Lower leg skin (tissue), 4 donors: ENCODE measurements at regions not wholly inside any gene's neighbourhood (a gene's known extent, or its start where the extent isn't known, plus 50 kb on each side); places are given as distances from the start of the nearest gene placed in this dataset.
A peak's percentile ranks its signal among the peaks of the same experiment; 100 is the strongest.

Source experiments
- DNase-seq, 2 donors: peaks; one replicate each; pipeline ENCODE4 v3.0.0-alpha.2; 2019; ENCODE audit warnings: low spot score in 2 of 2
- H3K4me3 ChIP-seq: fragments of 200-600 bp; sonication (generic); 2 replicates; pipeline ENCODE4 v1.5.1; 2017; ENCODE audit warnings: mild to moderate bottlenecking, low read depth; ENCODE audit not compliant: poor library complexity, severe bottlenecking
- CTCF ChIP-seq, 3 donors: fragments of 450-650 bp; IDR thresholded peaks; one replicate each; pipeline ENCODE4 v1.5.1; 2016; ENCODE audit warnings: antibody characterized with exemption in 3 of 3, mild to moderate bottlenecking in 3 of 3, moderate library complexity in 2 of 3
- POLR2A ChIP-seq, 2 donors: fragments of 450-650 bp; IDR thresholded peaks; one replicate each; pipeline ENCODE4 v1.6.1; 2016 to 2017; ENCODE audit warnings: antibody characterized with exemption in 2 of 2, mild to moderate bottlenecking in 1 of 2, moderate library complexity in 1 of 2
- WGBS, 2 donors: methylation state at CpG; one replicate each; pipeline ENCODE4 v1.1.5; 2018; 5-methylcytosine and 5-hydroxymethylcytosine counted together
- intact Hi-C: fragments of 100-400 bp; cut with DNase I; formaldehyde crosslinking; loops from one replicate; pipeline ENCODE4 v1.15.0; 2023; ENCODE audit warnings: low total_unique reads

DNA sequence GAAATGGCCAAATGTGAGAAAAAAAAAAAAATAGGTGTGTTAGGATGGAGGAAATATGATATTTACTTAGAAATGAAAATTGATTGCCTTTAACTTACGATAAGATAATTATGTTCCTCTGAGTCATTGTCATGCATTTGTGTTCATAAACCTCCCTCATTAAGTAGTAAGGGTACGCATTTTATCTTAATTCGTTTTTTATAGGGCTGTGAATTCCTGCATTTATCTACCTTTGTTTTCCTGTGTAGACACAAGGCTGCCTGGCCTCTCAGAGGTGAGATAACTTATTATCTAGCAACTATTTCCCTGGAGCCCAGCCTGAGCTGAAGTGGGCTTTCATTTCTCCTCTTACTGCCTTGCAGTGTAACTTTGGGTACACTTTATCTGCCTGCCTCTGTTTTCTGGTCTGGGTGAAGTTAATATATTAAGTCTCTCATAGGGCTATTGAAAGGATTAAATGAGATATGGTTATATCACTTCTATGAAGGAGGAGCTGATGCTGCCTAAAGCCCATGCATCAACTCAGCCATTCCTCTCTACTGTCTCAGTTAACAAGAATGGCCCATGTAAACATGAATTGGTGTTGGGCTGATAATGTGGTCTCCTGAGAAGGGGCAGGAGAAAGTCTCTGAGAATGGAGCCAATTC, 103.8 kb upstream of the KLF4 start:
- no peak for DNase-seq
- WGBS, 2 donors: 77 to 81% methylated on average over 3 of the region's 3 CpGs
- TF ChIP-seq CTCF (IDR thresholded peaks at IDR 0.05): no peak
- TF ChIP-seq POLR2A (IDR thresholded peaks at IDR 0.05): no peak
- intact Hi-C loops: no loop called here
- H3K4me3 ChIP-seq: no peak overlapping the region

- no peak for DNase-seq
- intact Hi-C loops: no loop called here
- no peak overlapping the region for H3K4me3 ChIP-seq
- TF ChIP-seq CTCF (IDR thresholded peaks at IDR 0.05) (no peak), POLR2A (IDR thresholded peaks at IDR 0.05) (no peak)
- WGBS, 2 donors: 91 to 93% methylated on average over 7 of the region's 7 CpGs
These were observed 102.9 kb upstream of the KLF4 start for GRCh38 chr9:107592424-107592823.

DNA sequence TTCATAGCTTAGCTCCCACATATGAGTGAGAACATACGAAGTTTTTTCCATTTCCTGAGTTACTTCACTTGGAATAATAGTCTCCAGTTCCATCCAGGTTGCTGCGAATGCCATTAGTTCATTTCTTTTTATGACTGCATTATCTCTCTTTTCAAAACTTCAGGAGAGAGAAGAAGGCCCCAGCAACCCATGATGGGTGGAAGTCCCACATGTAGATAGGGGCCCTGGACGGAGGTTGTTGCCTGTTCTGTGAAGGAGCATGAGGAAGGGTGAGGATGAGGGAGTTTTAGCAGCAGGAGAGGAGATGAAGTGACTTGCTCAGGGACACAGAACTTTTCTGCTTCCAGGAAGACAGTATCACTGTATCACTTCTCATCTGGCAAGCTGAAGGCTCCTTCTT, 102.2 kb upstream of the KLF4 start:
- 85 to 89% methylated on average over 3 of the region's 3 CpGs for WGBS, 2 donors
- intact Hi-C loops: no loop called here
- H3K4me3 ChIP-seq: no peak overlapping the region
- TF ChIP-seq CTCF (IDR thresholded peaks at IDR 0.05) (no peak), POLR2A (IDR thresholded peaks at IDR 0.05) (no peak)
- DNase-seq: no peak

DNA sequence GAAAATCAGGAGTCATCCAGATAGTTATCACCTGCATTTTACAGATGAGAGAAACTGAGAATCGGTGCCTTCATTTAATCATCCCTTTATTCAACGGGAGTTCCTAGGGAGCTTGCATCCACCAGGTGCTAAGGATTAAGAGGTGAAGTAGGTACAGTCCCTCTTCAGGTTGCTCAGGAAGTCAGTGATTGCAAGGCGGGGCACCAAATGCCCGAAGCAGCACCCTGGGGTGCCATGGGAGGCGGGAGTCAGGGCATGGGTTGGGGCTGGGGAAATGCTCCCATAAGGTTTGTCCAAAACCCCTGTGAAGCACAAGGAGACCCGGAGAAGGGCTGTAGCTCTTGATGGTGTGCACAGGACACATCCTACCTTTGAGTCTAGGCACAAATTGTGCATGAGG, 98.8 kb upstream of the KLF4 start:
- intact Hi-C loops: no loop called here
- WGBS, 2 donors: 69 to 78% methylated on average over 6 of the region's 6 CpGs
- TF ChIP-seq POLR2A (IDR thresholded peaks at IDR 0.05): no peak
- TF ChIP-seq CTCF (IDR thresholded peaks at IDR 0.05): no peak
- H3K4me3 ChIP-seq: no peak overlapping the region
- DNase-seq: no peak

GRCh38 chr9:107587191-107587963, 97.8 kb upstream of the KLF4 start:
- intact Hi-C loops: no loop called here
- WGBS, 2 donors: 55 to 56% methylated on average over 24 to 26 of the region's 26 CpGs
- no peak for TF ChIP-seq CTCF (IDR thresholded peaks at IDR 0.05)
- no peak for TF ChIP-seq POLR2A (IDR thresholded peaks at IDR 0.05)
- DNase-seq: peak in 1 of 2 donors; percentile 31
- no peak overlapping the region for H3K4me3 ChIP-seq
